ENCODE measurements at regions not wholly inside any gene's neighbourhood (a gene's known extent, or its start where the extent isn't known, plus 50 kb on each side); places are given as distances from the start of the nearest gene placed in this dataset.

DNA sequence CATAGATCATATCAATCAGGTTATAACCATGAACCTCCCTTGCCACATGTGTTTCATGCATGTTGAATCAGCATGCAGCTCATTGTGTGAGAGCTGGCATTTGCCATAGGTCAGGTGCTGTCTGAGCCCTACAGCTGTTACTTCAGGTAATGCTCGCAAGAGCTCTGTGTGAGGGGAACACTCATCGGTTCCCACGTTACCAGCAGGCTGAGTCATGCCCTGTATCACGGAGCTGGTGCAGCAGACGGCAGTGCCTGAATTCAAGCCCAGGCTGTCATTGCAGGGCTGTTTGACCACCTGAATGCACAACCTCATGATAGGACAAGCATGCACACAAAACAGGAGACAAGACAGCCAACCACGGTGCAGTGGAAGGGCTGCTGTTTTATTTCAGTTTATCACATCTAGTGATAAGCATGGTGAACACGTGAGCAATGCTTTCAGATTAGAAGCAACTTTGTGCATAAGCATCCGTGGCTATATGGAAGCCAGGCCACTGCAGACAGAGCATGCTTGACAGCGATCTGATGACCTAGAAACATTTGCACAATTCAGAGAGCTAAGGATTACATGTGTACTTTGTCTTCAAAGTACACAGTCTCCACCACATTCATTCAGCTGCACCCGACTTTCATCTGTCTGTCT lies 56.4 kb upstream of the PFKP start:
- TF ChIP-seq EZH2 (IDR thresholded peaks at IDR 0.05; ENCODE audit: low read depth, unreplicated experiment) (no peak), CTCF (conservative IDR thresholded peaks at IDR 0.05; ENCODE audit: low read depth in 2 of 2) (no peak), POLR2AphosphoS5 (IDR thresholded peaks at IDR 0.05; ENCODE audit: low read depth) (no peak), ZNF114 (CRISPR knock-in tag; IDR thresholded peaks at IDR 0.05) (no peak), REST (IDR thresholded peaks at IDR 0.05; ENCODE audit: unreplicated experiment) (no peak), STAT1 (IDR thresholded peaks at IDR 0.05; ENCODE audit: unreplicated experiment) (no peak), JUNB (IDR thresholded peaks at IDR 0.05; ENCODE audit: unreplicated experiment) (no peak), EZH2phosphoT487 (IDR thresholded peaks at IDR 0.05; ENCODE audit: unreplicated experiment) (no peak), CREB1 (CRISPR knock-in tag; IDR thresholded peaks at IDR 0.05; ENCODE audit: low read depth) (no peak)
